ENCODE measurements at regions not wholly inside any gene's neighbourhood (a gene's known extent, or its start where the extent isn't known, plus 50 kb on each side); places are given as distances from the start of the nearest gene placed in this dataset.

- peak; percentile 72 for ATAC-seq (ENCODE audit: poor library complexity)
- no peak for DNase-seq
- intact Hi-C loops (cut with DNase I), result loop anchor here (5.0 kb wide), 1 partner anchor 567 kb away; no protein-coding TSS in a partner anchor
These were observed 496.3 kb downstream of the PDGFC start for GRCh38 chr4:156475322-156475721.

DNA sequence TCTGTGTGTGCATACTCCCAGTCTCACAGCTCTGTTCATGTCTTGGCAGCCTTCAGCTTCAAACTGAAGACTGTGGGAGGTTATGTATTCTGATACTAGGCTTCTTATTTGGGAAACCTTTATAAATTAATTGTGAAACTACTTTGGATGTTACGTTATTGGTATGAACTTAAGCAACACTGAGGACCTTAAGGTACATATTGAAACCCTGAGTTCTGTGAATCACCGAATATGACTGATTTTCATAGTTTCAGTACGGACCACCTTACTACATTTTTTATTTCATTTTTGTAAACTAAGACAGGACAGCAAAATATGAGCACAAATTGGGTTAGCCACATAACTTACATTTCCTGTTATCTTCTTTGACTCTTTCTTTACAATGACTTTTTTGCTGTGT lies 498.4 kb downstream of the PDGFC start:
- ATAC-seq (ENCODE audit: poor library complexity) (no peak), DNase-seq (no peak)
- intact Hi-C loops (cut with DNase I), result no loop called here

DNA sequence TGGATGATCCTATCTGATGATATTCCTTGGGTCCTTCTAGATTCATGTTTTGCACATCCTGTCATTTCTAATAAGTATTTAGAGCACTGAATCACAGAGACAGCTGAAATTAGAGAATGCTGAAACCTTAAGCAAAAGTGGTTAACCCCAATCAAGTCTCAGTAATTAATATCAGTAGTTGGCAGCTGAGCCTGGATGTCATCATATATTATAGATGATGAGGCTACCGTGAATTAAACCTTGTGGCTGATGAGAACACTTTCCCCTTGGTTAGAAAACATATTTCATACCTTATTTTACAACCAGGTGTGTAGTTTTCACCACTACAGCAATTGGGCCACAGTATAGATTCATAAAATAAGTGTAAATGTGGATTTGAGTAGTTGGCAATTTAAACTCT lies 499.0 kb downstream of the PDGFC start:
- ATAC-seq (ENCODE audit: poor library complexity) (no peak), DNase-seq (no peak)
- intact Hi-C loops (cut with DNase I), result no loop called here

DNA sequence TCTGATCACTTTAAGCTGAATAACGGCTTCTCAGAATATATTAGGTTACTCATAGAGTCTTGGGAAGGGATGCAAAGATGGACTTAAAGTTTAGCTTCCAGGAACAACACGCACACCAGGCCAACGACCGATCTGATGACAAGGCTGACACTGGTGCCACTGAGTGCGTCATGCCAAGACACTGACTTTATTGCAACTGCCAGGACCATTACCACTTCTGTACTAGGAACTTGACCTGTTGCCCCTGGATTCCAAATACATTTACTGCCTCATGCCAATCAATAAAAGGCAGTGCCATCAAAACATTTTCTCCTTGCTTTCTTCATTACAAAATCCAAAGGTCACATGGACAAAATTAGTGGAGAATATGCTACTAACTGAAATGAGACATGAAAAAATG lies 505.9 kb upstream of the CTSO start:
- intact Hi-C loops (cut with DNase I), result no loop called here
- ATAC-seq (ENCODE audit: poor library complexity) (no peak), DNase-seq (no peak)

DNA sequence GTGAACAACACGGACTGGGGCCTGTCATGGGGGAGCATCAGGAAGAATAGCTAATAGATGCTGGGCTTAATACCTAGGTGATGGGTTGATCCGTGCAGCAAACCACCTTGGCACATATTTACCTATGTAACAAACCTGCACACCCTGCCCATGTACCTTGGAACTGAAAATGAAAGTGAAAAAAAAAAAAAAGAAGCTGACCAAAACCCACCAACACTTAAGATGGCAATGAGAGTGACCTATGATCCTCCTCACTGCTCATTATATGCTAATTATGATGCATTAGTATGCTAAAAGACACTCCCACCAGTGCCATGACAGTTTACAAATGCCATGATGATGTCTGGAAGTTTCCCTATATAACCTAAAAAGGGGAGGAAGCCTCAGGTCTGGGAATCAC lies 503.2 kb upstream of the CTSO start:
- intact Hi-C loops (cut with DNase I), result no loop called here
- ATAC-seq (ENCODE audit: poor library complexity) (no peak), DNase-seq (no peak)

- intact Hi-C loops (cut with DNase I), result no loop called here
- ATAC-seq (ENCODE audit: poor library complexity), result no peak
These were observed 489.8 kb upstream of the CTSO start for GRCh38 chr4:156443488-156443887.

GRCh38 chr4:156442912-156443311 lies 489.2 kb upstream of the CTSO start:
- intact Hi-C loops (cut with DNase I), result no loop called here
- no peak for ATAC-seq (ENCODE audit: poor library complexity)
- no peak for DNase-seq

More at GRCh38 chr4:156443488-156443887, 489.8 kb upstream of the CTSO start:
- no peak for DNase-seq

- intact Hi-C loops (cut with DNase I), result no loop called here
- ATAC-seq (ENCODE audit: poor library complexity), result no peak
- DNase-seq, result no peak
These were observed 486.0 kb upstream of the CTSO start for GRCh38 chr4:156439576-156440200.

- no peak for ATAC-seq (ENCODE audit: poor library complexity)
- intact Hi-C loops (cut with DNase I), result no loop called here
- no peak for DNase-seq
These were observed 484.0 kb upstream of the CTSO start for GRCh38 chr4:156437666-156438065.

DNA sequence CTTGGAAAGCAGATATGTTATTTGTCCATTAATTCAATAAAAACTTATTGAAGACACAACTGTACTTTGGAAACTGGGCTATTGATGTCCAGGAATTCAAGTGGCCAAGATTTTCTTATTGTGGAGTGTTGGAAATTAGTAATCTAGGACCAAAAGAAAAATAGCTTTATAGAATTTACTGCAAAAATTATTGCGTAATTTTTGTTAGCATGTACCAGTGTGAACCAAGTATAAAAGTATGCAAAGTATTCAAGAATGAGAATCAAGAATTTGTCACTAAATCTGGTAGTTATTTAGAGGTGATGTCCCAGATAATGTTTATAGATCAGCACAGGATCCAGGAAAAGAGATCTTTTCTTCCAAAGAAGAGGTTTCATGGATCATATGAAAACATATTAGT lies 468.9 kb upstream of the CTSO start:
- no peak for ATAC-seq (ENCODE audit: poor library complexity)
- intact Hi-C loops (cut with DNase I), result no loop called here
- no peak for DNase-seq

- intact Hi-C loops (cut with DNase I), result no loop called here
- ATAC-seq (ENCODE audit: poor library complexity), result no peak
- no peak for DNase-seq
These were observed 467.0 kb upstream of the CTSO start for GRCh38 chr4:156420623-156421022.

GRCh38 chr4:156419080-156419685 lies 465.5 kb upstream of the CTSO start:
- ATAC-seq (ENCODE audit: poor library complexity) (no peak), DNase-seq (no peak)
- intact Hi-C loops (cut with DNase I), result no loop called here

DNA sequence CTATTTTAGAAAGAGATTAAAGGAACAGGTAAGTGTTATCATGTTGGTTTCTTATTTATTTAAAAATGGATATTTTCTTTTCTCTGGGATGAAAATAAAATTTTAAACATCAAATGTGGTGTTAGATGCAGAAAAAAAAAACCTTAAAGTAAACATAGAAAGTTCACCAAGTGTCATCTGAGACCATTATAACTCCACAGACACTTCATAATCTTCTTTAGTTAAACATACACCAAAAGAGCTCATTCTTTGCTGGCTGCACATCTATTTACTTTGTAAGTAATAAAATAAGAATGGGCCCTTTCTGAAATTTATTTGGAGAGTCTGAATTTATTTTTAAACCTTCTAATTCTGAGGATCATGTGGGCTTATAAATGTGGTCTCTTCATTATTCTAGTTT lies 460.7 kb upstream of the CTSO start:
- DNase-seq (no peak), ATAC-seq (ENCODE audit: poor library complexity) (no peak)
- intact Hi-C loops (cut with DNase I), result no loop called here

GRCh38 chr4:156413239-156414135 lies 459.8 kb upstream of the CTSO start:
- intact Hi-C loops (cut with DNase I), result no loop called here
- DNase-seq (no peak), ATAC-seq (ENCODE audit: poor library complexity) (no peak)

GRCh38 chr4:156411531-156411930 lies 457.9 kb upstream of the CTSO start:
- intact Hi-C loops (cut with DNase I), result no loop called here
- no peak for ATAC-seq (ENCODE audit: poor library complexity)
- no peak for DNase-seq

GRCh38 chr4:156408749-156409148 lies 455.1 kb upstream of the CTSO start:
- ATAC-seq (ENCODE audit: poor library complexity) (no peak), DNase-seq (no peak)
- intact Hi-C loops (cut with DNase I), result no loop called here

GRCh38 chr4:156401371-156401770 lies 447.7 kb upstream of the CTSO start:
- ATAC-seq (ENCODE audit: poor library complexity), result no peak
- DNase-seq, result no peak
- intact Hi-C loops (cut with DNase I), result no loop called here

DNA sequence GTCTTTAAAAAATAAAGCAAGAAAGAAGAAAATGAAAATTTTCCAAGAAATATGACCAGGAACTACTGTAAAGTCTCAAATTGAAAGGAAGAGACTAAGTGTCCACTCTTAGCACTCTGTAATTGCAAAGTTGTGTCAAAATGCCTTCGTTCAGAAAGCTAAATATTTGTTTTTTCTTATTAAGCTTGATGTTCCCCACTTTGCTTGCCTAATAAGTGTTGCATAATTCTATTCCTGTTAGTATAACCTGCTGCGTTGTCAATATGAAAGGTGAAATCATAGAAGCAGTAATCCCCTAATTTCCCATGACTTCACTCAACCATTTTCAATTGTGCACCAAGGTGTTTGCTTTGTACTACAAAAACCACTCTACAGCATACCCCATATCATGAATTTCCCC lies 442.9 kb upstream of the CTSO start:
- intact Hi-C loops (cut with DNase I), result no loop called here
- ATAC-seq (ENCODE audit: poor library complexity) (no peak), DNase-seq (no peak)

DNA sequence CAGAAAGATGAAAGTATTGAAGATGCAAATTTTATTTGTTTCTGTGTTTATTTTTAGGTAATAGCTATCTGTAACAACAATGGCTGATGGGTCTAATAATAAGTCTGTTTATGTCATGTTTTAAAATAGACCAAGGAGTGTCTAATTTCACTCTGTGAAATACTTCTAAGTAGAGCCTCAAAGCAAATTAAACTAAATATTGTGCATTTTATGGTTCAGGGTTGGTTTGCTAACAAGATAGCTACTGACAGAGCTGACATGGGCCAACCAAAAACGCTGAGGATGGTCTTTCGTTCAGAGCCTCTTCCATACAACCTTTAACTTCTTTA lies 437.6 kb upstream of the CTSO start:
- intact Hi-C loops (cut with DNase I), result no loop called here
- DNase-seq (no peak), ATAC-seq (ENCODE audit: poor library complexity) (peak; percentile 52)

Data from Right ventricle myocardium superior (tissue), 1 donor.